H9 (cell line): ENCODE measurements at regions not wholly inside any gene's neighbourhood (a gene's known extent, or its start where the extent isn't known, plus 50 kb on each side); places are given as distances from the start of the nearest gene placed in this dataset.
A peak's percentile ranks its signal among the peaks of the same experiment; 100 is the strongest.

Source experiments
- DNase-seq: peaks from one replicate; pipeline ENCODE4 v3.0.0-alpha.2; 2017
- H2AFZ ChIP-seq: one replicate; pipeline ENCODE4 v1.6.1; 2013; ENCODE audit warnings: mild to moderate bottlenecking, low read length, control low read depth, moderate library complexity
- H2AK5ac ChIP-seq: 2 replicates; pipeline ENCODE4 v1.6.1; 2013; ENCODE audit warnings: low read length, control low read depth, mixed read lengths; ENCODE audit not compliant: insufficient read length
- H2BK120ac ChIP-seq: one replicate; pipeline ENCODE4 v1.6.1; 2013; ENCODE audit warnings: low read depth, mild to moderate bottlenecking, low read length, control low read depth, inconsistent platforms; ENCODE audit not compliant: poor library complexity, severe bottlenecking
- H2BK12ac ChIP-seq: 2 replicates; pipeline ENCODE4 v1.6.1; 2013; ENCODE audit warnings: low read length, control low read depth, mixed read lengths, low read depth; ENCODE audit not compliant: insufficient read length
- H2BK15ac ChIP-seq: 2 replicates; pipeline ENCODE4 v1.6.1; 2013; ENCODE audit warnings: low read depth, low read length, control low read depth
- H2BK20ac ChIP-seq: one replicate; pipeline ENCODE4 v1.6.1; 2013; ENCODE audit warnings: low read depth, mild to moderate bottlenecking, low read length, control low read depth, inconsistent platforms; ENCODE audit not compliant: poor library complexity, severe bottlenecking
- H2BK5ac ChIP-seq: 2 replicates; pipeline ENCODE4 v1.6.1; 2013; ENCODE audit warnings: low read length, control low read depth, mixed read lengths; ENCODE audit not compliant: insufficient read length
- H3K14ac ChIP-seq: 2 replicates; pipeline ENCODE4 v1.6.1; 2013; ENCODE audit warnings: low read length, control low read depth; ENCODE audit not compliant: insufficient read depth
- H3K18ac ChIP-seq: 2 replicates; pipeline ENCODE4 v1.6.1; 2013; ENCODE audit warnings: low read depth, mild to moderate bottlenecking, mixed read lengths, low read length, control low read depth; ENCODE audit not compliant: insufficient read length
- H3K23ac ChIP-seq: 2 replicates; pipeline ENCODE4 v1.6.1; 2013; ENCODE audit warnings: low read length, control low read depth, mixed read lengths, low read depth; ENCODE audit not compliant: insufficient read length
- H3K23me2 ChIP-seq: 2 replicates; pipeline ENCODE4 v1.6.1; 2013; ENCODE audit warnings: low read depth, mild to moderate bottlenecking, mixed read lengths, low read length, control low read depth; ENCODE audit not compliant: insufficient read length, poor library complexity, severe bottlenecking
- H3K27ac ChIP-seq: 2 replicates; pipeline ENCODE4 v1.5.1; 2013; ENCODE audit warnings: low read length, control low read depth, mixed read lengths, low read depth; ENCODE audit not compliant: insufficient read length
- H3K27me3 ChIP-seq: 2 replicates; pipeline ENCODE4 v1.6.1; 2013; ENCODE audit warnings: low read length, control low read depth, inconsistent platforms; ENCODE audit not compliant: insufficient read depth
- H3K4ac ChIP-seq: 2 replicates; pipeline ENCODE4 v1.6.1; 2013; ENCODE audit warnings: low read depth, mild to moderate bottlenecking, control low read depth, inconsistent platforms, low read length, moderate library complexity
- H3K4me1 ChIP-seq: 2 replicates; pipeline ENCODE4 v1.6.1; 2013; ENCODE audit warnings: low read length, control low read depth, inconsistent platforms; ENCODE audit not compliant: insufficient read depth
- H3K4me2 ChIP-seq: 2 replicates; pipeline ENCODE4 v1.6.1; 2013; ENCODE audit warnings: low read length, control low read depth, mixed read lengths; ENCODE audit not compliant: insufficient read length, insufficient read depth
- H3K56ac ChIP-seq: 2 replicates; pipeline ENCODE4 v1.6.1; 2013; ENCODE audit warnings: low read depth, mild to moderate bottlenecking, mixed read lengths, low read length, control low read depth; ENCODE audit not compliant: insufficient read length
- H3K79me1 ChIP-seq: 2 replicates; pipeline ENCODE4 v1.6.1; 2013; ENCODE audit warnings: low read depth, mild to moderate bottlenecking, moderate library complexity, low read length, control low read depth, inconsistent platforms; ENCODE audit not compliant: insufficient read depth, poor library complexity, severe bottlenecking
- H3K79me2 ChIP-seq: 2 replicates; pipeline ENCODE4 v1.6.1; 2013; ENCODE audit warnings: low read length, control low read depth, inconsistent platforms; ENCODE audit not compliant: insufficient read depth
- H3K9ac ChIP-seq: 2 replicates; pipeline ENCODE4 v1.6.1; 2013; ENCODE audit warnings: low read length, control low read depth, mixed read lengths; ENCODE audit not compliant: insufficient read length; ENCODE audit errors: extremely low read depth
- H3K9me3 ChIP-seq: one replicate; pipeline ENCODE4 v1.6.1; 2013; ENCODE audit warnings: low read depth, low read length, inconsistent platforms; ENCODE audit not compliant: control insufficient read depth
- H3T11ph ChIP-seq: one replicate; pipeline ENCODE4 v1.6.1; 2013; ENCODE audit warnings: mild to moderate bottlenecking, low read length, control low read depth, inconsistent platforms
- H4K20me1 ChIP-seq: one replicate; pipeline ENCODE4 v1.6.1; 2013; ENCODE audit not compliant: control insufficient read depth, insufficient read length, insufficient read depth
- H4K5ac ChIP-seq: 2 replicates; pipeline ENCODE4 v1.6.1; 2013; ENCODE audit warnings: low read depth, mild to moderate bottlenecking, mixed read lengths, low read length, control low read depth; ENCODE audit not compliant: insufficient read length
- H4K8ac ChIP-seq: replicated peaks from 2 replicates; pipeline ENCODE4 v1.6.1; 2013; ENCODE audit warnings: low read length, control low read depth, mixed read lengths, low read depth; ENCODE audit not compliant: insufficient read length
- H4K91ac ChIP-seq: 2 replicates; pipeline ENCODE4 v1.6.1; 2013; ENCODE audit warnings: low read depth, mild to moderate bottlenecking, moderate library complexity, mixed read lengths, low read length, control low read depth; ENCODE audit not compliant: insufficient read length
- H3K27ac Mint-ChIP-seq, 3 experiments: 2 replicates in 2 of 3; 3 replicates in 1 of 3; pipeline ENCODE4 v1.8.0; 2020 to 2021; ENCODE audit warnings: mixed read lengths in 3 of 3, mild to moderate bottlenecking in 1 of 3, moderate library complexity in 1 of 3
- H3K27me3 Mint-ChIP-seq: 2 replicates; pipeline ENCODE4 v1.8.0; 2021; ENCODE audit warnings: low read depth, mild to moderate bottlenecking, moderate library complexity, mixed read lengths
- H3K36me3 Mint-ChIP-seq, 3 experiments: 2 replicates in 2 of 3; 3 replicates in 1 of 3; pipeline ENCODE4 v1.8.0; 2020 to 2021; ENCODE audit warnings: low read depth in 3 of 3, mixed read lengths in 3 of 3; ENCODE audit not compliant: insufficient read depth in 1 of 3
- H3K4me1 Mint-ChIP-seq, 2 experiments: 2 replicates each; pipeline ENCODE4 v1.8.0; 2020; ENCODE audit warnings: mixed read lengths in 2 of 2
- H3K4me3 Mint-ChIP-seq, 2 experiments: 2 replicates in 1 of 2; 3 replicates in 1 of 2; pipeline ENCODE4 v1.8.0; 2020 to 2021; ENCODE audit warnings: mild to moderate bottlenecking in 2 of 2, mixed read lengths in 2 of 2, moderate library complexity in 1 of 2
- H3K9me3 Mint-ChIP-seq, 2 experiments: 2 replicates in 1 of 2; 3 replicates in 1 of 2; pipeline ENCODE4 v1.8.0; 2020; ENCODE audit warnings: mild to moderate bottlenecking in 2 of 2, mixed read lengths in 2 of 2, moderate library complexity in 1 of 2
- WGBS: extraction: QIAGEN DNeasy Blood & Tissue Kit; methylation state at CpG from one replicate; pipeline ENCODE4 v1.1.7; 2013; ENCODE audit warnings: missing lambda C conversion rate, low lambda C conversion rate, mixed read lengths; ENCODE audit not compliant: insufficient read length; ENCODE audit errors: extremely low coverage; 5-methylcytosine and 5-hydroxymethylcytosine counted together
- TF ChIP-seq, protein P1 (sequence below): fragments of 200-600 bp; sonication (generic); conservative IDR thresholded peaks from 3 replicates; pipeline ENCODE4 v1.8.0; 2021; ENCODE audit warnings: antibody characterized with exemption, mild to moderate bottlenecking

DNA sequence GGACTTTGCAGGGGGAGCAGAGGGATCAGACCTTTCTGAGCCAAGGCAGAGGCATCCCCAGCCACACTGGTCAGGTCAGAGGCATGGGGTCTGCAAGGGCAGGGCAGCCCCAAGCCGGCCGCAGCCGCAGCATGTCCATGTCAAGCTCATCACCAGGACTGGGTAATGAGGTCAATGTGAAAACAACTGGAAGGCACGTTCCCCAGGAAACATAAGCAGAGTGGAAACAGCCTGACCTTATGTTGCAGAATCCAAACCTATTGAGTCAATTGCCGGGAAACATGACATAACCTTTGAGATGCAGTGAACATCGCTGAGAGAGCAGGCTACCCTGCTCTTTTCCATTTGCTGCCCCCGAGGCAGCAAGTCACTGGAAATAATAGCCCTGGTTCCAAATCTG is 315.1 kb upstream of the IGF1R start:
- Mint-ChIP-seq H3K27ac (peak overlapping the region in 1 of 3 experiments; percentile 59; a peak in 2 of 7 replicates), H3K9me3 (no peaks in the 10 kb centered on the region; a peak in 1 of 5 replicates), H3K4me3 (no peak overlapping the region), H3K4me1 (peaks cover 12 to 13% of the 10 kb centered on the region in 2 experiments), H3K27me3 (no peaks in the 10 kb centered on the region), H3K36me3 (no peaks in the 10 kb centered on the region; a peak in 1 of 7 replicates)
- no peaks in the 10 kb centered on the region for H3K79me2 ChIP-seq
- TF ChIP-seq, protein P1, sequence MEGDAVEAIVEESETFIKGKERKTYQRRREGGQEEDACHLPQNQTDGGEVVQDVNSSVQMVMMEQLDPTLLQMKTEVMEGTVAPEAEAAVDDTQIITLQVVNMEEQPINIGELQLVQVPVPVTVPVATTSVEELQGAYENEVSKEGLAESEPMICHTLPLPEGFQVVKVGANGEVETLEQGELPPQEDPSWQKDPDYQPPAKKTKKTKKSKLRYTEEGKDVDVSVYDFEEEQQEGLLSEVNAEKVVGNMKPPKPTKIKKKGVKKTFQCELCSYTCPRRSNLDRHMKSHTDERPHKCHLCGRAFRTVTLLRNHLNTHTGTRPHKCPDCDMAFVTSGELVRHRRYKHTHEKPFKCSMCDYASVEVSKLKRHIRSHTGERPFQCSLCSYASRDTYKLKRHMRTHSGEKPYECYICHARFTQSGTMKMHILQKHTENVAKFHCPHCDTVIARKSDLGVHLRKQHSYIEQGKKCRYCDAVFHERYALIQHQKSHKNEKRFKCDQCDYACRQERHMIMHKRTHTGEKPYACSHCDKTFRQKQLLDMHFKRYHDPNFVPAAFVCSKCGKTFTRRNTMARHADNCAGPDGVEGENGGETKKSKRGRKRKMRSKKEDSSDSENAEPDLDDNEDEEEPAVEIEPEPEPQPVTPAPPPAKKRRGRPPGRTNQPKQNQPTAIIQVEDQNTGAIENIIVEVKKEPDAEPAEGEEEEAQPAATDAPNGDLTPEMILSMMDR: no peak
- no peak overlapping the region for H4K5ac ChIP-seq
- no peak overlapping the region for H3K4ac ChIP-seq
- no peak overlapping the region for H3T11ph ChIP-seq
- H3K79me1 ChIP-seq: no peaks in the 10 kb centered on the region
- no peak overlapping the region for H3K56ac ChIP-seq
- H3K9me3 ChIP-seq: no peaks in the 10 kb centered on the region
- H3K14ac ChIP-seq: no peak overlapping the region
- H3K18ac ChIP-seq: no peak overlapping the region
- H3K4me1 ChIP-seq: no peaks in the 10 kb centered on the region
- H2BK15ac ChIP-seq: no peak overlapping the region; the same call in 1 of the 2 replicates
- H2BK120ac ChIP-seq: no peak overlapping the region
- no peak overlapping the region for H4K8ac ChIP-seq
- no peak overlapping the region for H2BK12ac ChIP-seq
- no peak overlapping the region for H2BK20ac ChIP-seq
- H3K4me2 ChIP-seq: no peak overlapping the region
- no peak for DNase-seq
- no peak overlapping the region for H3K23ac ChIP-seq
- H2AFZ ChIP-seq: no peak overlapping the region
- H2BK5ac ChIP-seq: no peak overlapping the region
- H3K9ac ChIP-seq: no peak overlapping the region
- H4K20me1 ChIP-seq: no peaks in the 10 kb centered on the region
- H2AK5ac ChIP-seq: no peak overlapping the region
- no peak overlapping the region for H4K91ac ChIP-seq
- no CpG with 5 or more reads among the region's 7 CpGs for WGBS
- H3K27me3 ChIP-seq: no peaks in the 10 kb centered on the region
- H3K23me2 ChIP-seq: no peaks in the 10 kb centered on the region
- no peak overlapping the region for H3K27ac ChIP-seq
